GM19023 (cell line): ENCODE measurements at regions not wholly inside any gene's neighbourhood (a gene's known extent, or its start where the extent isn't known, plus 50 kb on each side); places are given as distances from the start of the nearest gene placed in this dataset.

Source experiments
- ATAC-seq: cut with Tn5 transposase; IDR thresholded peaks from one replicate; pipeline ENCODE4 v1.9.1; 2021; ENCODE audit warnings: mild to moderate bottlenecking, moderate library complexity; ENCODE audit not compliant: unreplicated experiment

DNA sequence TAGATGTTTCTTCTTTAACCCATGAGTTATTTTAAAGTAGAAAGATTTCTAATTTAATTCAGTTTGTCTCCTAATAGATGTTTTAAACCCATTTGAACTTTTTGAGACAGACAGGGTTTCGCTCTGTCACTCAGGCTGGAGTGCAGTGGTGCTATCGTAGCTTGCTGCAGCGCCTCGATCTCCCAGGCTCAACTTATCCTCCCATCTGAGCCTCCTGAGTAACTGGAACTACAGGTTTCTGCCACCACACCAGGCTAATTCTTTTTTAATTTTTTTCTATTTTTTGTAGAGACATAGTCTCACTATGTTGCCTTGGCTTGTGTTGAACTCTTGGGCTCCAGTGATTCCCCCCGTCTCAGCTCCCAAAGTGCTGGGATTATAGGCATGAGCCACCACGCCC lies 53.0 kb upstream of the RAB18 start:
- no peak for ATAC-seq

DNA sequence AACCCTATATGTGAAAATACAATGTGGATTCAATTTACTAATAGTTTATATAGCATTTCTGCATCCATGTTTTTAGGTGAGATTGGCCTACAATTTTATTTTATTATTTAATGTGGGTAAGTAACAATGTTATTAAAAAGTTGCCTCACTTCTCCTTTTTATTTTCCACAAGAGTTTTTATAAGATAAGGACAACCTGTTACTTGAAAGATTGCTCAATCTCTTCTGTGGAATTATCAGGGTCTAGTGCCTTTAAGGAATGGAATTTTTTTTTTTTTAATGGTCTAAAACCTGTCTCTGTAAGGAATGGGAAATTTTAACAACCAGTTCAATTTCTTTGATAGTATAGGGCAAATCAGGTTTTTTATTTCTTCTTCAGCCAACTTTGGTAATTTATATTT lies 53.9 kb upstream of the RAB18 start:
- no peak for ATAC-seq

DNA sequence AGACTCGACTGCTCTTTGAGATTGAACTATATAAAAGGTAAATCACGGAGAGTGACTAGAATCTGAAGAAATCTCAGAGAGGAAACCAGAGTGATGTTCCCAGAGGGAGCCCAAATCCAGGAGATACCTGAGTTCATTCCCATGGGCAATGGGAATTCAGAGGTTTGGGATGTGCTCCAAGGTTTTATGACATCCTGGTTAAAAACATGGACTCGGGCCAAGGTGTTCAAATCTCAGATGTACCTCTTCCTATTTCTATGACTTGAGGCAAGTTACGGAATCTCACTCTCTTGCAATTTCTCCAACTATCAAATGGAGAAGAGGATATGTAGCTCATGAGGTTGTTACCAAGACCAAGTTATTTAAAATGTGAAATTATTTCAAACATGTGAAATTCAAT lies 54.5 kb upstream of the RAB18 start:
- no peak for ATAC-seq

DNA sequence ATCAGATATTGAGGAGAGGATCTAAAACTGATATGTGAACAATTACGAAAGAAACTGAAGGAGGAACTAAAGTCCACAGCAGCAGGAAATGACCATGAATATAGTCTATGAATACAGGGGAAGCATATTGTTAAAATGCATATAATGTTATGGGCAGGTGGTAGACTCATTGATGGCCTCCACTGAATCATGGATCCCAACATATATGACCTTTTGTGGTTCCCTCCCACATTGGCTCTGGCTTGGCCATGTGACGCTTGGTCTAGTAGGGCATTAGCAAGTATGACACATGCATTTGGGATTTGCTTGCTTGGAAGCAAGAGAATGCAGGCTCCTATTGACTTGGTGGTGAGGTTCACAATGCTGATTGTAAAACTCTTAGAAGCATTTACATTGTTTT lies 55.2 kb upstream of the RAB18 start:
- no peak for ATAC-seq

DNA sequence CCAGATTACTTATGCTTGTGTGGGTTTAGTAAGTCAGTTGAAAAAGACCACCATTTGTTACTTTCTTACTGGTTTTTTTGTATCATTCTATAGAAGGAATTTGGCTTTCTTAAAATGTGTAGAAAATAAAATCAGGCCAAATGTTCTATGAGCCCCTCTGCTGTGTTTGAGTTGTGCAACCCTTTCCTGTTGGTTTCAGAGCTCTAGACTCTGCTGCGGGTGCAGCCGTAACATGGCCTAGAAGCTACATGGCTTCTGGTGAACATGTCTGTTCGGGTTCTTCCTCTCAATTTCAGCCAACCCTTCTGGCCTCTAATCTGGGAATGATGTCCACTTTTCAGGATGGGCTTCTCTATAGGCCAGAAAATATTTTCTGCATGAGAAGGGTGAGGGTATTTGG lies 56.6 kb upstream of the RAB18 start:
- ATAC-seq, result no peak

DNA sequence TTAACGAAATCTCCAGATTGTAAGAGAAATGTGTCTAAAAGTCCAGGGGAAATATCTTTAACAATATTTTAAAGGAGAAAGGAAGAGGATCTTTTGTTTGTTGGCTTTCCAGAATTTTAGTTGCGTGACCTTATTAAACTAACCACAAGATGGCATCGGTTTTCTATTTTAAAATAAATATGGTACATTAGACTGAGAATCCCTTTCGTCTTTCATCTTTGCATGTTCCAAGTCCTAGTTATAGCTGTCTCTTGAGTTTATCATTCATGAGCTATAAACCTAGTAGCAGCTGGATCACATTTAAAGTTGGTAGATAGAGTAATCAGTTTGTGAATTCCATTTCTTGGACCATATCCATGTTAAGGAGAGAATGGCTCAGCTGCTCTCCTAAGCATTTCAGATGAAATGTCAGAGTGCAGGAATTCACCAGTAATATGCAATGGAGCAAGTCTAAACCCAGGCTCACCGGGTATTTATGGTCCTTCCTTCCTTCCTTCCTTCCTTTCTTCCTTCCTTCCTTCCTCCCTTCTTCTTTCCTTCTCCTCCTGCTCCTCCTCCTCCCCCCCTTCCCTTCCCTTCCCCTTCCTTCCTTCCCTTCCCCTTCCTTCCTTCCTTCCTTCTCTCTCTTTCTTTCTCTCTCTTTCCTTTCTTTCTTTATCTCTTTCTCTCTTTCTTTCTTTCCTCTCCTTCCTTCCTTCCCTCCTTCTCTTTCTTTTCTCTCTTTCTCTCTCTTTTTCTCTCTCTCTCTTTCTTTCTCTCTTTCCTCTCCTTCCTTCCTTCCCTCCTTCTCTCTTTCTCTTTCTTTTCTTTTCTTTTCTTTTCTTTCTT lies 57.8 kb upstream of the RAB18 start:
- ATAC-seq, result no peak

DNA sequence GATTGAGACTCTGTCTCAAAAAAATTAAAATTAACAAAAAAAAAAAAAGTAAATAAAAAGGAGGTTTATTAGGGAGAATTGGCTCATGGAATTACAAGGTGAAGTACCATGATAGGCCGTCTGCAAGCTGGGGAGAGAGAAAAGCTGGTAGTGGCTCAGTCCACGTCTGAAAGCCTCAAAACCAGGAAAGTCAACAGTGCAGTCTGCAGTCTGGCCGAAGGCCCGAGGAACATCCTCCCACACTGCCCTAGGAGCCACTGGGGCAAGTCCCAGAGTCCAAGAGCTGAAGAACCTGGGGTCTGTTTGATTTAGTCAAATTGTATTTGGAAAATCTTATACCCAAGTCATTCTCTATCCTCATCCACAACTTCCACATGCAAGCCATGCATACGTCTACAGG lies 59.0 kb upstream of the RAB18 start:
- no peak for ATAC-seq

DNA sequence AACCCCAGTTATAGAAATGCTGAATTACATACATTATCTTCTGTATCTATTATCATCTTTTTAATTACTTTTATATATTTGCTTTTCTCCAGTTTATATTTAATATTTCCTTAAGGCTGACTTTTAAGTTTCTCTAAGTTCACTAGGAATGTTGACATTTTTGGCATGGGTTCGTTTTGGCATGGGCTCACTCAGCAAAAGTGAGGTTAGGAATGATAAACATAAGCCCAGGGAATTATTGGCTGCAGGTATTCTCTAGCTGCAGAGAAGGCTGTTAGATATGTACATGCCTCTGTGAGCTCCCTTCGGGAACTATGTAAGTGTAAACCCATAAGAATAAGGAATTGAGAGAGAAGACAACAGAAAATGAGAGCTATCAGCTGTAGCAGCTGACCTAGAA lies 63.6 kb upstream of the RAB18 start:
- ATAC-seq, result no peak

DNA sequence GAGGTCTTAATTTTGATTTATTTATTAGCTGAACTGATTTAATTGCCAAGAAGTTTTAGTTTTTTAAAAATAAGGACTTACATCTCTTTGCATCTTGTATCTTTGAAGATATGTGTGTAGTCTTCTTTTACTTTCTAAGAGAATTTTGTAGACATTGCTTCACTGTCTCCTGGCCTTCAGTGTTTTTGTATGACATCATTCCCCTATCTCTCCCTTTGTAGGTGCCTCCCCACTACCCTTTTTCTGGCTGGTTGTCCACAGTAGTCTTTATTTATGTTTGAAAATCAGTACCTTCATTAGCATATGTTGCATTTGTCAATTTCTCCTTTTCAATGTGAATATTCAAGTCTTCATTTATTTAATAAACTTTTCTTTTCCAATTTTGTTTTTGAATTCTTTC lies 64.1 kb upstream of the RAB18 start:
- ATAC-seq, result no peak

DNA sequence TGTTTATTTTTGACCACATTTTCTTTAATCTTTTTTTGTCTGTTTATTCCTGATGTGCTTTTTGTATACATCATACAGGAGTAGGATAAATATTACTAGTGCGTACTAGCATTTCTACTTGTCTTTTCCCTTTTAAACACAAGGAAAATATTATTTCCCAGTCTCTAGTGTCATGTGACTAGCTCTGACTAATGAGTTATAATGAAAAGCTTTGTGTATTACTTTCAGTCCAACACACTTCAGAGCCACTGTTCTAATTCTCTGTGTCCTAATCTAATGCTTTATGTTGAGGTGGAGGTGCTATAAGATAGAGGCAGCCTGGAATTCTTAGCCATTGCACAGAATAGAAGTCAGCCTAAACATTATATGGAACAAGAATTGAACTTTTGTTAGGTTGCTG lies 65.0 kb upstream of the RAB18 start:
- no peak for ATAC-seq

DNA sequence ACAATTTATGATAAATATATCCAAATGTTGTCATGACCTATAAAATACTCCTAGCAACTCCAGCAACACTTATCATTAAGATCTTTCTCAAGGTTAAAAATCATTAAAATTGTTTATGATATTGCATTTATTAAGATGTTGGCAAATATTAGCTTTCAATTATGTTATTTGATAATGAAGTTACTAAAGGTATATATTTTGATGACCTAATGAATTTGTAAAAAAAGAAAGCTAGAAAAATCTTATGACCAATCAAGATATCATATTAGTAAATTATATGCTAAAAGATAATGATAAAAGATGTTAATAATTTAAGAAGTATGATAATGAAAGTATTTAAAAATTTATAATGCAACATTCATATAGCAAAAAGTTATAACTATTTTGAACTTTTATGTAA lies 66.3 kb upstream of the RAB18 start:
- ATAC-seq, result no peak

DNA sequence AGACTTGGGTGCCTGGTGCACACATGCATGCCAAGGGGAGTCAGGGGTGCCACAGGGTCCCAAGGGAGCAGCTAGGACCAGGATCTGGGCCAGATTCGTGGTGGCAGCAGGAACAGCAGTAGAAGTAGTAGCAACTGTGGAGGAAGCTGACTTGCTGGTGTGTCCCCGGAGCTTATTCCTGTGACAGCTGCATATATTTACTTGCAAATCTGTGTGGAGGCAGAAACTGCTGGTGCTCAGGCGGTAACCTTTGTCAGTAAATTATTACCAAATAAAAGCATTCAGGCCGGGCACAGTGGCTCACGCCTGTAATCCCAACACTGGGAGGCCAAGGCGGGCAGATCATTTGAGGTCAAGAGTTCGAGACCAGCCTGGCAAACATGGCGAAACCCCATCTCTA lies 67.4 kb upstream of the RAB18 start:
- no peak for ATAC-seq

DNA sequence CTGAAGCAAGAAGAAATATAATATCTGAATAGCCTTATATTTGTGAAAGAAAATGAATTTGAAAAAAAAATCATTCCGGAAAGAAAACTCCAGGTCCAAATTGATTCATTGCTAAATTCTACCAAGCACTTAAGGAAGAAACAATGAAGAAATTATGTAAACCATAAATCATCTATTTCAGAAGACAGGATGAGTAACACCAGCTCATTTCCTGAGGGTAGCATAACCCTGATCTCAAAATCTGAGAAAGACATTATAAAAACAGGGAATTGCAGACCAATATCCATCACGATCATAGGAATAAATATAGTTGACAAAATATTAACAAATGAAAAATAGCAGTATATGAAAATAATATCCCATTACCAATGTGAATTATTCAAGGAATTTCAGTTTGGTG lies 70.1 kb upstream of the RAB18 start:
- no peak for ATAC-seq

DNA sequence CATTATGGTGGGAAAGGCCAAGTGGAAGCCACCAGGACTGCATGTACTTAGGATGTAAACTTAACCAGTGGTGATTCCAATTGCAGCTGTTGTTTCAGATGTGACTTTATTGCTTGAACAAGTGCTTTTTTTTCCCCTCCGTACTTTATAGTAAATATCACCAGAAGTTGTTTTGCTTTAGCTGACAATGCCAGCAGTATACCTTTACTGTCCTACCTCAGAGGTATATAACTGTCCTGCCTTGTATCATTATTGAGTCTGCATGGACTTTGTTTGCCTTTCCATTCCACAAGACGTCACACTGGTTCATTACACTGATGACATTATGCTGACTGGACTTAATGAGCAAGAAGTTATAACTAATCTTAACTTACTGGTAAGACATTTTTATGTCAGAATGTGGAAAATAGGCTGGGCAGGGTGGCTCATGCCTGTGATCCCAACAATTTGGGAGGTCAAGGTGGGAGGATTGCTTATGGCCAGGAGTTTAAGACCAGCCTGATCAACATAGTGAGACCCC lies 77.1 kb upstream of the RAB18 start:
- ATAC-seq, result no peak

DNA sequence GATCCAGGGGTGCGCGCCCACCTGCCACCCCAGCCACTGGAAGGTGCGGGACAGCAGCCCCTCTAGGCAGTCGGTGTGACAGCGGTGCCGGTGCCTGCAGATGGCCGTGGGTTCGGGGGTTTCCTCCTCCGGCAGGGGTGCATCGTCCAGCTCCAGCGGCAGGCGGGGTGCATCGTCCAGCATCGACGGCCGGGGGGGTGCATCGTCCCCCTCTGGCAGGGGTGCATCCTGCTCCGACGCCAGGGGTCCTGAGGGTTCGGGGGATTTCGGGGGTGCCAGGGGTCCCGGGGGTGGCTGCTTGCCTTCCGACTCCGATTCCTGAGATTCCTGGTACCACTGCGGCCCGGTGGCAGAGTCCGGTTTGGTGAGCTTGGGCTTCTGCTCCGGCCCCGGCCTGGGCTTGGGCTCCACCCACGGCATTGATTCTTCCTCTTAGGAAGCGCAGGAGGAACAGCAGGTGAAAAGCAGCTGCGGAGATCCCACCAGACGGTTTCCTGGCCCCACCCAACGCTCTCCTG lies 90.2 kb upstream of the RAB18 start:
- no peak for ATAC-seq

DNA sequence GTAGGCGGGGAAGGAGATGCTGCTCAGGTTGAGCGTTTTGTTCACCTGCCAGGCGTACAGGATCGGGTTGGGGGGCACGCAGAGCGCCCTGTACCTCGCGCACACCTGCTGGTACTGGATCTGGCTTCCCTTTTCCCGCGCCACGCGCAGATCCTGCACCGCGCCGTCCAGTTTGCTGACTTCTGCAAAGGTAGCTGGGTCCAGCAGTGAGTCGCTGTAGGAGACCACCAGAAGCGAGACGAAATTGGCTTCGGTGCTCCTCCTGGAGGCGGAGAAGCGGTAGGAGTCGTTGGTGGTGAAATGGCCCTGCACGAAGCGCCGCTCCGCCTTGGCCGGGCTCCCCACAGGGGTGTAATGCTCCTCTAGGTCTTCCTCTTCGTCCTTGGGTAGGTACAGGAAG lies 90.7 kb upstream of the RAB18 start:
- no peak for ATAC-seq

DNA sequence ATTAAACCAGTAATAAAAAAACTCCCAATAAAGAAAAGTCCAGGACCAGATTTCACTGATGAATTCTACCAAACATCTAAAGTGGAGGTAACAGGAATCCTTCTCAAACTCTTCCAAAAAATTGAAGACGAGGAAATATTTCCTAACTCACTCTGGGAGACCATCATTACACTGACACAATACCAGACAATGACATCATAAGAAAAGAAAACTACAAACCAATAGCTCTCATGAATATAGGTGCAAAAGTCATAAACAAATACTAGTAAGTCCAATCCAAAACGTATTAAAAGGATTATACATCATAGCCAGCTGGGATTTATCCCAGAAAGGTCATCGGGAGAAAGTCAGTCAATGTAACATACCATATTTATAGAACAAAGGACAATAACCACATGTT lies 94.0 kb upstream of the RAB18 start:
- ATAC-seq, result no peak

DNA sequence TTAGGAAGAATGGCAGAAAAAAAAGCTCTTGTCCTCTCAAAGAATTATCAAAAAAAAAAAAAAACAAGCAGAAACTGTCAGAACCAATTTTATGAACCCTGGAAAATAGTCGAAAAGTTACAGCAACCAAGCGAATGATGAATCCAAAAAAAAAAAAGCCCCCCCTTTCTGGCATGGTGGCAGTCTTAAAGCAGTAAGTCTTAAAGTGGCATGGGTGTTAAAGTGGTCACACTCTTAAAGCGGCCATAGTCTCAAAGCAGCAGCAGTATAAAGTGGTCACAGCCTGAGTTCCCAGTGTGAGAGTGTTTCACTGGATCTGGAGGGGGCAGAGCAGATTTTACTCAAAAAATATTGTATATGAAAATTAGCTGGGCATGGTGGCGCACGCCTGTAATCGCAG lies 96.8 kb upstream of the RAB18 start:
- ATAC-seq, result no peak

DNA sequence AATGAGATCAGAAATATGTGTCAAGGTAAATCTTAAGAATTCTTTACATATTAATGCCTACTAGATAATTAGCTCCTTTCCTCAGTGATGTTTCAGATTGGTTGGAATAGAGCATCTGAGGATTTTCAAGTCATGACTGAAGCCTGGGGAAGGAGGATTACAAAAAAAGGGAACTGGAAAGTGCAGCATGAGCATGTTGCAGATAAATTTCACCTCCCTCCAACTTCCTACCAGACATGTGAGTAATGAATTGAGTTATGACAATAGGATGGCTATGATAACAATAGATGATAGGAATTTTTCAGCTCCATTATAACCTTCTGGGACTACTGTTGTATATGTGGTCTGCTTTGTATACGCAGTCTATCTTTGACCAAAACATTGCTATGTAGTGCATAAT lies 104.2 kb upstream of the RAB18 start:
- ATAC-seq, result no peak

DNA sequence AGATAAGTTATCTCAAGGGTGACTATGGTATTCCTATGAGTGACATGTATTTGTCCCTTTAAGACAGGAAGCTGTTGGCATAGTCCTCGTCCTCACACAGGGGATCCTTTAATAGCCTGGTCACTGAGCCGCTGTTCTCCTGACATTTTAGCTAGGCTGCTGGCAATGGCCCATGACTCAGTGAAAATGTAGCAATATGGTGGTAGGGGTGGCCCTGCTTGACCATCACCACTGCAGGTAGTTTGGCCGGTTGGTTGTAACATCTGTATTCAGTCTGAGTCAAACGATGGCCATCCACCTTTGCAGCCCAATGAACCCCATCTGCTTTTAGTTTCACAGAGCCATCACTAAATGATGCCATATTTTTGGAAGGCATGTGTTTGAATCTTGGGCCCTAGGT lies 110.1 kb upstream of the RAB18 start:
- ATAC-seq, result no peak

DNA sequence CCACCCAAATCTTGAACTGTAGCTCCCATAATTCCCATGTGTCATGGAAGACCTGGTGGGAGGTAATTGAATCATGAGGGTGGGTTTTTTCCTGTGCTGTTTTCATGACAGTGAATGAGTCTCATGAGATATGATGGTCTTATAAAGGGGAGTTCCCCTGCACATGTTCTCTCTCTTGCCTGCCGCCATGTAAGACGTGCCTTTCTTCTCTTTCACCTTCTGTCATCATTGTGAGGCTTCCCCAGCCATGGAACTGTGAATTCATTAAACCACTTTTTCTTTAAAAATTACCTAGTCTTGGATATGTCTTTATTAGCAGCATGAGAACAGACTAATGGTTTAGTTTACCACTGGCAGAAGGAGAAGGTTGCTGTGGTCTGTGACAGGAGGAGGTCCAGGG lies 111.5 kb upstream of the RAB18 start:
- ATAC-seq, result no peak

DNA sequence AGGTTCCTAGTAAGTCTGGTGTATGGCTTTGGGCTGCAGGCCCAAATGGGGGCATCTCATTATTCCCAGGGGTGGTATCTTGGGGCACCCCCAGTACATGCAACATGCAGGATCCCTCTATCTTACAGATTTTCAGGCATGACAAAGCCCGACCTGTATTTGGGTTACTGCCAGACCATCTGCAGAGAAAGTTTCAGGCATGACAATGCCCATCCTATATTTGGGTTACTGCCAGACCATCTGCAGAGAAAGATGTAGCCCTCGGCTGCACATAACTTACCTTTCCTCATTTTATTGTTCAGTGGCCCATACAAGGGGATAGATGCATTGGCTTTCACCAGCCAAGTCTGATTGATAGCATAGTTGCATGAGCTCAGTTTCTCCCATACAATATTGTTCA lies 112.2 kb upstream of the RAB18 start:
- ATAC-seq, result no peak

DNA sequence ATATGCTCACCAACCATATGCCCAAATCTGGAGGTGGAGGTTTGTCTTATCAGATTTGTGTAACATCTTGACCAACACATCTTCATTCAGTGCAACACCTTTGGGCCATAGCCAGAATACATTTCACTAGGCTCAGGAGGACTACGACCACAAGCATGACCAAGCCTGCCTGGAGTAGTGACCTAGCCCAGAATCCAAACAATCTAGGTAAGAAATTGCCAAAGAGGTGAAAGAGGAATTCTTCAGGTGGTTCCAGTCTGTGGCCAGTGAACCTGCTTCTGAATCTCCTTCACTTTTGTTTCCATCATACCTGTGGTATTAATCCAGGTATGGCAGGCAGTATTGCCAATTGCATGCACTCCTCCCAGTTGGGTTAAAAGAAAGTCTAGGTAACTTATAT lies 112.8 kb upstream of the RAB18 start:
- ATAC-seq, result no peak
